ENCODE measurements at regions not wholly inside any gene's neighbourhood (a gene's known extent, or its start where the extent isn't known, plus 50 kb on each side); places are given as distances from the start of the nearest gene placed in this dataset.
A peak's percentile ranks its signal among the peaks of the same experiment; 100 is the strongest.

DNA sequence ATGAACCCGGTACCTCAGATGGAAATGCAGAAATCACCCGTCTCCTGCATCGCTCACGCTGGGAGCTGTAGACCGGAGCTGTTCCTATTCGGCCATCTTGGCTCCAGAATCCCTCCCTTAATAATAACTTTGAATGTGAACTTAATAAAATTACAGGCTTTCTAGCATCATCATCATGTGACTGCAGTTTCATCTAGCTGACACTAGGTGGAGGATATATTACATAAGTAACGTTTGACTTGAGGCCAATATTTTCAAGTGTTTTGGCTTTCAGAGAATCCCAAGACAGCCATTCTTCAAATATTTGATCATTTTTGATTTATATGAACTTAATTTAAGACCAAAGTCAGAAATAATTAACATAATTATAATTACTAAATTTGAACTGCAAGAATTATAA lies 474.9 kb upstream of the CDH10 start:
- no peak overlapping the region for H3K27ac ChIP-seq (ENCODE audit: low read depth, low read length, poor library complexity, severe bottlenecking)
- no peak for TF ChIP-seq EZH2 (IDR thresholded peaks at IDR 0.05; ENCODE audit: borderline replicate concordance, low read depth, low read length, poor library complexity, severe bottlenecking)
- TF ChIP-seq, protein P1, sequence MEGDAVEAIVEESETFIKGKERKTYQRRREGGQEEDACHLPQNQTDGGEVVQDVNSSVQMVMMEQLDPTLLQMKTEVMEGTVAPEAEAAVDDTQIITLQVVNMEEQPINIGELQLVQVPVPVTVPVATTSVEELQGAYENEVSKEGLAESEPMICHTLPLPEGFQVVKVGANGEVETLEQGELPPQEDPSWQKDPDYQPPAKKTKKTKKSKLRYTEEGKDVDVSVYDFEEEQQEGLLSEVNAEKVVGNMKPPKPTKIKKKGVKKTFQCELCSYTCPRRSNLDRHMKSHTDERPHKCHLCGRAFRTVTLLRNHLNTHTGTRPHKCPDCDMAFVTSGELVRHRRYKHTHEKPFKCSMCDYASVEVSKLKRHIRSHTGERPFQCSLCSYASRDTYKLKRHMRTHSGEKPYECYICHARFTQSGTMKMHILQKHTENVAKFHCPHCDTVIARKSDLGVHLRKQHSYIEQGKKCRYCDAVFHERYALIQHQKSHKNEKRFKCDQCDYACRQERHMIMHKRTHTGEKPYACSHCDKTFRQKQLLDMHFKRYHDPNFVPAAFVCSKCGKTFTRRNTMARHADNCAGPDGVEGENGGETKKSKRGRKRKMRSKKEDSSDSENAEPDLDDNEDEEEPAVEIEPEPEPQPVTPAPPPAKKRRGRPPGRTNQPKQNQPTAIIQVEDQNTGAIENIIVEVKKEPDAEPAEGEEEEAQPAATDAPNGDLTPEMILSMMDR (conservative IDR thresholded peaks at IDR 0.05; ENCODE audit: low read depth, low read length), result peak; percentile 47
- ChIA-PET POLR2A (ENCODE audit: low non-redundant PET) (no interaction called here), CTCF (interaction anchor here (0.6 kb wide), 1 partner anchor 849 kb away, joined by 3 read pairs; no protein-coding TSS in a partner anchor)
- DNase-seq (ENCODE audit: low spot score), result peak; percentile 54
- no peaks in the 10 kb centered on the region for H3K27me3 ChIP-seq (replicated peaks; ENCODE audit: insufficient read depth, low read depth, low read length, poor library complexity)
- H3K36me3 ChIP-seq (ENCODE audit: insufficient read depth, low read length, poor library complexity, severe bottlenecking), result no peaks in the 10 kb centered on the region
- intact Hi-C loops (cut with micrococcal nuclease; ENCODE audit: unreplicated experiment), result no loop called here
- no peaks in the 10 kb centered on the region for H3K9me3 ChIP-seq (ENCODE audit: low read depth, low read length, poor library complexity, severe bottlenecking)
- H3K4me3 ChIP-seq (ENCODE audit: low read depth, low read length, poor library complexity, severe bottlenecking), result no peak overlapping the region
- BruUV-seq (replicated peaks), result no TSS peak
- no peaks in the 10 kb centered on the region for H3K4me1 ChIP-seq (ENCODE audit: insufficient read depth, low read length, poor library complexity, severe bottlenecking)

DNA sequence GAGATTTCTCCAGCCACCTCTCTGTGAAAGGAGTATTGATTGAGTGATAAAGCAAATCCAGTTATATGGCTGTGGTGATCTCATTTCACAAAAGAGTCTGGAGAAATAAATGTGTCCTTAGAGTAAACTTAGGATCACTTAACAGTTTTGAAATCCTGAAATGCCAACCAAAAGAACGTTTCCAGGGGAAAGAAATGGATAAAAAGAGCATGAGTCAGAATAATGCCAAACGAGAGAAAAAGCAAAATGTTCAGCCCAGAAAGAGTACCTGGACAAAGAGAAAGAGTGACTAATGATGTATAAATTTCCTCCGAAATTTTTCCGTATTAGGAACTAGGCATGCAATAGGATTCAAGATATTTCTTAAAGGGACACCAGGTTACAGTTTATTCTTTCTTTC lies 463.1 kb upstream of the CDH10 start:
- Histone ChIP-seq H3K36me3 (ENCODE audit: insufficient read depth, low read length, poor library complexity, severe bottlenecking) (no peaks in the 10 kb centered on the region), H3K27me3 (replicated peaks; ENCODE audit: insufficient read depth, low read depth, low read length, poor library complexity) (no peaks in the 10 kb centered on the region), H3K4me1 (ENCODE audit: insufficient read depth, low read length, poor library complexity, severe bottlenecking) (no peaks in the 10 kb centered on the region), H3K27ac (ENCODE audit: low read depth, low read length, poor library complexity, severe bottlenecking) (no peak overlapping the region), H3K9me3 (ENCODE audit: low read depth, low read length, poor library complexity, severe bottlenecking) (no peaks in the 10 kb centered on the region), H3K4me3 (ENCODE audit: low read depth, low read length, poor library complexity, severe bottlenecking) (no peak overlapping the region)
- no TSS peak for BruUV-seq (replicated peaks)
- DNase-seq (ENCODE audit: low spot score), result no peak
- ChIA-PET POLR2A (ENCODE audit: low non-redundant PET) (no interaction called here), CTCF (no interaction called here)
- intact Hi-C loops (cut with micrococcal nuclease; ENCODE audit: unreplicated experiment), result no loop called here
- TF ChIP-seq, protein P1 (conservative IDR thresholded peaks at IDR 0.05; ENCODE audit: low read depth, low read length), result no peak
- TF ChIP-seq EZH2 (IDR thresholded peaks at IDR 0.05; ENCODE audit: borderline replicate concordance, low read depth, low read length, poor library complexity, severe bottlenecking), result no peak

DNA sequence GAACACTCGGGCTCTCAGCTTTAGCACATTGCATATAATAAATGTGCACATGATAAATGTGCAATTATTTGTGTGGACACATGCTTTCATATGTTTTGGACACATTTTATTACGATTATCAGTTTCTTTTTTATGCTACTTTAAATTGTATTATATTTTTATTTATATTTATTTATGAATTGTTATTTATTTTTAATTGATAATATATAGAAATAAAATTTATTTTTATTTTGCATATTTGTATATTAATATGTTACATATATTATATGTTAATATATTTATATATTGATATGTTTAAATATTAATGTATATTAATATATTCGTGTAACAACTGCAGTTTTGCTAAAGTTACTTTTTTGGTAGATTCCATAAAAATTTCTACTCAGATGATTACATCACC lies 454.8 kb upstream of the CDH10 start:
- Histone ChIP-seq H3K27ac (ENCODE audit: low read depth, low read length, poor library complexity, severe bottlenecking) (no peak overlapping the region), H3K4me1 (ENCODE audit: insufficient read depth, low read length, poor library complexity, severe bottlenecking) (no peaks in the 10 kb centered on the region), H3K36me3 (ENCODE audit: insufficient read depth, low read length, poor library complexity, severe bottlenecking) (no peaks in the 10 kb centered on the region), H3K4me3 (ENCODE audit: low read depth, low read length, poor library complexity, severe bottlenecking) (no peak overlapping the region), H3K27me3 (replicated peaks; ENCODE audit: insufficient read depth, low read depth, low read length, poor library complexity) (no peaks in the 10 kb centered on the region), H3K9me3 (ENCODE audit: low read depth, low read length, poor library complexity, severe bottlenecking) (peaks cover 3% of the 10 kb centered on the region)
- no peak for TF ChIP-seq EZH2 (IDR thresholded peaks at IDR 0.05; ENCODE audit: borderline replicate concordance, low read depth, low read length, poor library complexity, severe bottlenecking)
- TF ChIP-seq, protein P1 (conservative IDR thresholded peaks at IDR 0.05; ENCODE audit: low read depth, low read length), result no peak
- BruUV-seq (replicated peaks), result no TSS peak
- intact Hi-C loops (cut with micrococcal nuclease; ENCODE audit: unreplicated experiment), result no loop called here
- ChIA-PET POLR2A (ENCODE audit: low non-redundant PET) (no interaction called here), CTCF (no interaction called here)
- DNase-seq (ENCODE audit: low spot score), result no peak

All from A673 (cell line).